ENCODE measurements at regions not wholly inside any gene's neighbourhood (a gene's known extent, or its start where the extent isn't known, plus 50 kb on each side); places are given as distances from the start of the nearest gene placed in this dataset.
"Not testable (repeated sequence)": the region's sequence is repeated elsewhere in the genome, so short reads cannot be mapped to it uniquely, and the experiment has no call there.

- Histone ChIP-seq H3K27ac (ENCODE audit: low read depth, low read length) (no peak overlapping the region), H3K9me3 (ENCODE audit: control insufficient read depth in 1 of 2, low read length in 2 of 2) (no peaks in the 10 kb centered on the region), H3K4me1 (ENCODE audit: control insufficient read depth in 1 of 2, insufficient read depth in 2 of 2, low read length in 2 of 2) (no peaks in the 10 kb centered on the region), H3K36me3 (ENCODE audit: control insufficient read depth in 1 of 2, insufficient read depth in 2 of 2, low read length in 2 of 2) (no peaks in the 10 kb centered on the region), H3K27me3 (ENCODE audit: control insufficient read depth in 1 of 2, insufficient read depth in 2 of 2, low read length in 2 of 2) (no peaks in the 10 kb centered on the region), H3K9ac (ENCODE audit: low read depth in 1 of 2, low read length in 2 of 2) (no peak overlapping the region), H3K4me3 (ENCODE audit: low read depth in 1 of 2, low read length in 2 of 2) (no peak overlapping the region)
These were observed 75.6 kb upstream of the NCKAP5 start for GRCh38 chr2:133643863-133644262.

GRCh38 chr2:133644846-133645245 is 76.6 kb upstream of the NCKAP5 start:
- Histone ChIP-seq H3K9me3 (ENCODE audit: control insufficient read depth in 1 of 2, low read length in 2 of 2) (no peaks in the 10 kb centered on the region), H3K27ac (ENCODE audit: low read depth, low read length) (no peak overlapping the region), H3K9ac (ENCODE audit: low read depth in 1 of 2, low read length in 2 of 2) (no peak overlapping the region), H3K4me1 (ENCODE audit: control insufficient read depth in 1 of 2, insufficient read depth in 2 of 2, low read length in 2 of 2) (no peaks in the 10 kb centered on the region), H3K27me3 (ENCODE audit: control insufficient read depth in 1 of 2, insufficient read depth in 2 of 2, low read length in 2 of 2) (no peaks in the 10 kb centered on the region), H3K4me3 (ENCODE audit: low read depth in 1 of 2, low read length in 2 of 2) (no peak overlapping the region), H3K36me3 (ENCODE audit: control insufficient read depth in 1 of 2, insufficient read depth in 2 of 2, low read length in 2 of 2) (no peaks in the 10 kb centered on the region)

GRCh38 chr2:133647386-133647785 is 79.1 kb upstream of the NCKAP5 start:
- H3K27ac ChIP-seq (ENCODE audit: low read depth, low read length); H3K4me1 ChIP-seq (ENCODE audit: control insufficient read depth in 1 of 2, insufficient read depth in 2 of 2, low read length in 2 of 2); H3K4me3 ChIP-seq (ENCODE audit: low read depth in 1 of 2, low read length in 2 of 2): not testable (repeated sequence)

GRCh38 chr2:133651861-133652260 is 83.6 kb upstream of the NCKAP5 start:
- no peak overlapping the region for H3K9ac ChIP-seq (ENCODE audit: low read depth in 1 of 2, low read length in 2 of 2)
- H3K36me3 ChIP-seq (ENCODE audit: control insufficient read depth in 1 of 2, insufficient read depth in 2 of 2, low read length in 2 of 2): no peaks in the 10 kb centered on the region
- H3K9me3 ChIP-seq (ENCODE audit: control insufficient read depth in 1 of 2, low read length in 2 of 2): no peaks in the 10 kb centered on the region
- H3K4me3 ChIP-seq (ENCODE audit: low read depth in 1 of 2, low read length in 2 of 2): no peak overlapping the region
- H3K4me1 ChIP-seq (ENCODE audit: control insufficient read depth in 1 of 2, insufficient read depth in 2 of 2, low read length in 2 of 2): no peaks in the 10 kb centered on the region
- H3K27me3 ChIP-seq (ENCODE audit: control insufficient read depth in 1 of 2, insufficient read depth in 2 of 2, low read length in 2 of 2): no peaks in the 10 kb centered on the region
- H3K27ac ChIP-seq (ENCODE audit: low read depth, low read length): no peak overlapping the region

More at GRCh38 chr2:133647386-133647785, 79.1 kb upstream of the NCKAP5 start:
- H3K9ac ChIP-seq (ENCODE audit: low read depth in 1 of 2, low read length in 2 of 2); H3K36me3 ChIP-seq (ENCODE audit: control insufficient read depth in 1 of 2, insufficient read depth in 2 of 2, low read length in 2 of 2); H3K9me3 ChIP-seq (ENCODE audit: control insufficient read depth in 1 of 2, low read length in 2 of 2); H3K27me3 ChIP-seq (ENCODE audit: control insufficient read depth in 1 of 2, insufficient read depth in 2 of 2, low read length in 2 of 2): not testable (repeated sequence)

GRCh38 chr2:133652398-133652797 is 84.1 kb upstream of the NCKAP5 start:
- Histone ChIP-seq H3K4me3 (ENCODE audit: low read depth in 1 of 2, low read length in 2 of 2) (no peak overlapping the region), H3K36me3 (ENCODE audit: control insufficient read depth in 1 of 2, insufficient read depth in 2 of 2, low read length in 2 of 2) (no peaks in the 10 kb centered on the region), H3K27ac (ENCODE audit: low read depth, low read length) (no peak overlapping the region)

GRCh38 chr2:133653056-133653455 is 84.8 kb upstream of the NCKAP5 start:
- H3K4me3 ChIP-seq (ENCODE audit: low read depth in 1 of 2, low read length in 2 of 2): no peak overlapping the region
- H3K4me1 ChIP-seq (ENCODE audit: control insufficient read depth in 1 of 2, insufficient read depth in 2 of 2, low read length in 2 of 2): no peaks in the 10 kb centered on the region
- H3K36me3 ChIP-seq (ENCODE audit: control insufficient read depth in 1 of 2, insufficient read depth in 2 of 2, low read length in 2 of 2): no peaks in the 10 kb centered on the region
- H3K27ac ChIP-seq (ENCODE audit: low read depth, low read length): no peak overlapping the region
- H3K9ac ChIP-seq (ENCODE audit: low read depth in 1 of 2, low read length in 2 of 2): no peak overlapping the region
- H3K9me3 ChIP-seq (ENCODE audit: control insufficient read depth in 1 of 2, low read length in 2 of 2): no peaks in the 10 kb centered on the region
- H3K27me3 ChIP-seq (ENCODE audit: control insufficient read depth in 1 of 2, insufficient read depth in 2 of 2, low read length in 2 of 2): no peaks in the 10 kb centered on the region

More at GRCh38 chr2:133652398-133652797, 84.1 kb upstream of the NCKAP5 start:
- H3K9me3 ChIP-seq (ENCODE audit: control insufficient read depth in 1 of 2, low read length in 2 of 2): no peaks in the 10 kb centered on the region
- H3K4me1 ChIP-seq (ENCODE audit: control insufficient read depth in 1 of 2, insufficient read depth in 2 of 2, low read length in 2 of 2): no peaks in the 10 kb centered on the region
- H3K27me3 ChIP-seq (ENCODE audit: control insufficient read depth in 1 of 2, insufficient read depth in 2 of 2, low read length in 2 of 2): no peaks in the 10 kb centered on the region
- H3K9ac ChIP-seq (ENCODE audit: low read depth in 1 of 2, low read length in 2 of 2): no peak overlapping the region

GRCh38 chr2:133654949-133655348 is 86.7 kb upstream of the NCKAP5 start:
- Histone ChIP-seq H3K36me3 (ENCODE audit: control insufficient read depth in 1 of 2, insufficient read depth in 2 of 2, low read length in 2 of 2) (no peaks in the 10 kb centered on the region), H3K9ac (ENCODE audit: low read depth in 1 of 2, low read length in 2 of 2) (no peak overlapping the region), H3K4me1 (ENCODE audit: control insufficient read depth in 1 of 2, insufficient read depth in 2 of 2, low read length in 2 of 2) (no peaks in the 10 kb centered on the region), H3K27ac (ENCODE audit: low read depth, low read length) (no peak overlapping the region), H3K4me3 (ENCODE audit: low read depth in 1 of 2, low read length in 2 of 2) (no peak overlapping the region), H3K9me3 (ENCODE audit: control insufficient read depth in 1 of 2, low read length in 2 of 2) (no peaks in the 10 kb centered on the region), H3K27me3 (ENCODE audit: control insufficient read depth in 1 of 2, insufficient read depth in 2 of 2, low read length in 2 of 2) (no peaks in the 10 kb centered on the region)

- Histone ChIP-seq H3K9me3 (ENCODE audit: control insufficient read depth in 1 of 2, low read length in 2 of 2) (no peaks in the 10 kb centered on the region), H3K27ac (ENCODE audit: low read depth, low read length) (no peak overlapping the region), H3K4me1 (ENCODE audit: control insufficient read depth in 1 of 2, insufficient read depth in 2 of 2, low read length in 2 of 2) (no peaks in the 10 kb centered on the region), H3K9ac (ENCODE audit: low read depth in 1 of 2, low read length in 2 of 2) (no peak overlapping the region), H3K36me3 (ENCODE audit: control insufficient read depth in 1 of 2, insufficient read depth in 2 of 2, low read length in 2 of 2) (no peaks in the 10 kb centered on the region), H3K27me3 (ENCODE audit: control insufficient read depth in 1 of 2, insufficient read depth in 2 of 2, low read length in 2 of 2) (no peaks in the 10 kb centered on the region), H3K4me3 (ENCODE audit: low read depth in 1 of 2, low read length in 2 of 2) (no peak overlapping the region)
These were observed 87.3 kb upstream of the NCKAP5 start for GRCh38 chr2:133655610-133656009.

- Histone ChIP-seq H3K27me3 (ENCODE audit: control insufficient read depth in 1 of 2, insufficient read depth in 2 of 2, low read length in 2 of 2) (no peaks in the 10 kb centered on the region), H3K9me3 (ENCODE audit: control insufficient read depth in 1 of 2, low read length in 2 of 2) (no peaks in the 10 kb centered on the region), H3K4me1 (ENCODE audit: control insufficient read depth in 1 of 2, insufficient read depth in 2 of 2, low read length in 2 of 2) (no peaks in the 10 kb centered on the region), H3K4me3 (ENCODE audit: low read depth in 1 of 2, low read length in 2 of 2) (no peak overlapping the region), H3K9ac (ENCODE audit: low read depth in 1 of 2, low read length in 2 of 2) (no peak overlapping the region), H3K27ac (ENCODE audit: low read depth, low read length) (no peak overlapping the region), H3K36me3 (ENCODE audit: control insufficient read depth in 1 of 2, insufficient read depth in 2 of 2, low read length in 2 of 2) (no peaks in the 10 kb centered on the region)
These were observed 89.3 kb upstream of the NCKAP5 start for GRCh38 chr2:133657591-133657990.

GRCh38 chr2:133658020-133658903 is 90.0 kb upstream of the NCKAP5 start:
- H3K27ac ChIP-seq (ENCODE audit: low read depth, low read length): no peak overlapping the region
- H3K4me3 ChIP-seq (ENCODE audit: low read depth in 1 of 2, low read length in 2 of 2): no peak overlapping the region
- H3K36me3 ChIP-seq (ENCODE audit: control insufficient read depth in 1 of 2, insufficient read depth in 2 of 2, low read length in 2 of 2): no peaks in the 10 kb centered on the region
- H3K27me3 ChIP-seq (ENCODE audit: control insufficient read depth in 1 of 2, insufficient read depth in 2 of 2, low read length in 2 of 2): no peaks in the 10 kb centered on the region
- H3K9me3 ChIP-seq (ENCODE audit: control insufficient read depth in 1 of 2, low read length in 2 of 2): no peaks in the 10 kb centered on the region
- H3K4me1 ChIP-seq (ENCODE audit: control insufficient read depth in 1 of 2, insufficient read depth in 2 of 2, low read length in 2 of 2): no peaks in the 10 kb centered on the region
- H3K9ac ChIP-seq (ENCODE audit: low read depth in 1 of 2, low read length in 2 of 2): no peak overlapping the region

Measured in duodenal mucosa (tissue), 2 donors.